Superior temporal gyrus (tissue), 1 donor: ENCODE measurements at regions not wholly inside any gene's neighbourhood (a gene's known extent, or its start where the extent isn't known, plus 50 kb on each side); places are given as distances from the start of the nearest gene placed in this dataset.
A peak's percentile ranks its signal among the peaks of the same experiment; 100 is the strongest.

Experiments
- DNase-seq: peaks from one replicate; pipeline ENCODE4 v3.0.0-alpha.2; 2016; ENCODE audit errors: extremely low spot score

DNA sequence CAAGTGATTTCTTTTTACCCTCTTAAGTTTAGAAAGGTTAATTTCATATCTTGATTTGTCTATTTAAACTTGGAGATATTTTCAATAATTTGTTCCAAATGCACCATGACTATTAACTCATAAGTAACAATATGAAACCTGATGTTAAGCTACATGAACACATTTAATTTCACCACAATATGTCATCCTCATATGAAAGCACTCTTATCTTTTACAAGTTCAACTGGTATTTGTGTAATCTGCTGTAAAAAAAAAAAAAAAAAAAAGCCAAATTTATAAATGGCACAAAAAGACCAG, 110.4 kb downstream of the HFE start:
- no peak for DNase-seq

- peak; percentile 41 for DNase-seq
Observed at GRCh38 chr6:26197933-26198721, 110.9 kb downstream of the HFE start.

DNA sequence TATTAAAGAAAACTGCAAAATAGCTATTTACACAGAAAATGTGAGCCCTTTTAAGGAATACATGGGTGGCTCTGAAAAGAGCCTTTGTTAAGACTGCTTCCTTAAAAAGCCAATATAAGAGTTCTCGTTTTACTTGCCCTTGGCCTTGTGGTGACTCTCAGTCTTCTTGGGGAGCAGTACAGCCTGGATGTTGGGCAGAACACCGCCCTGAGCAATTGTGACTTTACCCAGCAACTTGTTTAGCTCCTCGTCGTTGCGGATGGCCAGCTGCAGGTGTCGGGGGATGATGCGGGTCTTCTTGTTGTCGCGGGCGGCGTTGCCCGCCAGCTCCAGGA, 111.5 kb downstream of the HFE start:
- peak; percentile 63 for DNase-seq

DNA sequence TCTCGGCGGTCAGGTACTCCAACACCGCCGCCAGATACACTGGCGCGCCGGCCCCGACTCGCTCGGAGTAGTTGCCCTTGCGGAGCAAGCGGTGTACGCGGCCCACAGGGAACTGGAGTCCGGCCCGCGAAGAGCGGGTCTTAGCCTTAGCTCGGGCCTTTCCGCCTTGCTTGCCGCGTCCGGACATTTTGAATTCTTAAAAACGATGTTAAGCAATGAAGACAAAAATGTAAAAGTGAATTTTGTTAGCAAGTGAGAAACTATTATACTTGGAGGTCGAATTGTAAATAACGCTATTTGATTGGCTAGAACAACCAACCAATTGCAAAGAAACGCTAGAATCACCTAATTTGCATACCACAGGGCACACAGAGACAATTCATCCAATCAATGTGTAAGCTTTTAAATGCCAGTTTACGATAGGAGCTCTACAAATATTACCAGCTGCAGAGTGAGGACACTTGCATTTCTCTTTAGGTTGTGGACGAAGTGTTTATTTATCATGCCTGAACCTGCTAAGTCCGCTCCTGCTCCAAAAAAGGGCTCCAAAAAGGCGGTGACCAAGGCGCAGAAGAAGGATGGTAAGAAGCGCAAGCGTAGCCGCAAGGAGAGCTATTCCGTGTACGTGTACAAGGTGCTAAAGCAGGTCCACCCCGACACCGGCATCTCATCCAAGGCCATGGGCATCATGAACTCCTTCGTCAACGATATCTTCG, 112.0 kb downstream of the HFE start:
- peak; percentile 99 for DNase-seq

GRCh38 chr6:26199773-26200764, 112.8 kb downstream of the HFE start:
- peak; percentile 47 for DNase-seq

GRCh38 chr6:26200918-26201721, 113.9 kb downstream of the HFE start:
- DNase-seq, result no peak

DNA sequence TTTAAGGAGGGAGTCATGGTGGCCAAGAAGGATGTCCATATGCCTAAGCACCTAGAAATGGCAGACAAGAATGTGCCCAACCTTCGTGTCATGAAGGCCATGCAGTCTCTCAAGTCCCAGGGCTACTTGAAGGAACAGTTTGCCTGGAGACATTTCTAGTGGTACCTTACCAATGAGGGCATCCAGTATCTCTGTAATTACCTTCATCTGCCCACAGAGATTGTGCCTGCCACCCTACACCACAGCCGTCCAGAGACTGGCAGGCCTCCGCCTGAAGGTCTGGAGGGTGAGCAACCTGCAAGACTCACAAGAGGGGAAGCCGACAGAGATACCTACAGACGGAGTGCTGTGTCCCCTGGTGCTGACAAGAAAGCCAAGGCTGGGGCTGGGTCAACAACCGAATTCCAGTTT, 115.0 kb downstream of the HFE start:
- no peak for DNase-seq

GRCh38 chr6:26202811-26203583, 115.8 kb downstream of the HFE start:
- DNase-seq, result no peak

DNA sequence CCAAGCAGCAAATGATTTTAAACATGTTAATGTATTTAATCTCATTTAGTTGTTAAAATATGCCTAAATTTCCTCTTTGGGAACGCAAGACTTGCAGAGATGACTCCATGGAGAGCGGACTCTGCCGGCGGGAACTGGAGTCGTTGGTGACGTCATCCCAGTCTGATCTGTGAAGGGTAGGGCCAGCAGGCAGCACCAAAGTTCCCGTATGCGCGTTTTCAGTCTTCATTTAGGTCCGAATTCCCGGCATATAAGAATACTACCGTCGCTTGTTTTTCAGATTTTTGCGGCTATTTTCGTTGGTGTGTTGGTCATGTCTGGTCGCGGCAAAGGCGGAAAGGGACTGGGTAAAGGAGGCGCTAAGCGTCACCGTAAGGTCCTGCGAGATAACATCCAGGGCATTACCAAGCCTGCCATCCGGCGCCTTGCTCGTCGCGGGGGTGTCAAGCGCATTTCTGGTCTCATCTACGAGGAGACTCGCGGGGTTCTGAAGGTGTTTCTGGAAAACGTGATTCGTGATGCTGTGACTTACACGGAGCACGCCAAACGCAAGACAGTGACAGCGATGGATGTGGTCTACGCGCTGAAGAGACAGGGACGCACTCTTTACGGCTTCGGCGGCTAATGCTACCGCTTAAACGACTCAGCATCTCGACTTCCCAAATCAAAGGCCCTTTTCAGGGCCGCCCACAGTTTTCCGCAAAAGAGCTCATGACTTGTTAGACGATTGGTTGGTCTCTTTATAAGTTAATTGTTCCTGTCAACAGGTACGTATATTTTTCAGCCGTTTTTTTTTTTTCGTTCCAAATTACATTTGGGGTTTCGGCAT, 117.3 kb downstream of the HFE start:
- peak; percentile 100 for DNase-seq

DNA sequence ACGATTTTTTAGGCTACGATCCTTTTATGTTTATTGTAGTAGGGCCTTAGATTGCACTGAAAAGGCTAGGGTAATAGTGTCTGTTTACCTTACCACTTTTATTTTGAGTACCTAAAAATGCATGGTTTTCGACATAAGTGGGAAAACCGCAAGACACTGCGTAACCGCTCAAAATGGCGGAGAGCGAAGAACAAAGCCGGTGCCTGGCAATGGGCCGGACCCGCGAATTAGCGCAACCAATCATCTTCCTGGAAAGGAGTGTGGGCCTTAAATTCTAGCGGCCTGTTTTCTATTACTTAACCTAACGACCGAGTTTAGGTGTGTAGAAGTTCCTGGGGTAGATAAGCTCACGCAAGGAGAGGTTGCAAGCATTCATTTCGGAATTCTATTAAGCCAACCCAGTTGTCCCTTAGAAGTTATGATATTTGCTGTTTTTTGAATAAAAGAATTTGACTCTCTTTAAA, 118.0 kb downstream of the HFE start:
- DNase-seq, result peak; percentile 86

DNA sequence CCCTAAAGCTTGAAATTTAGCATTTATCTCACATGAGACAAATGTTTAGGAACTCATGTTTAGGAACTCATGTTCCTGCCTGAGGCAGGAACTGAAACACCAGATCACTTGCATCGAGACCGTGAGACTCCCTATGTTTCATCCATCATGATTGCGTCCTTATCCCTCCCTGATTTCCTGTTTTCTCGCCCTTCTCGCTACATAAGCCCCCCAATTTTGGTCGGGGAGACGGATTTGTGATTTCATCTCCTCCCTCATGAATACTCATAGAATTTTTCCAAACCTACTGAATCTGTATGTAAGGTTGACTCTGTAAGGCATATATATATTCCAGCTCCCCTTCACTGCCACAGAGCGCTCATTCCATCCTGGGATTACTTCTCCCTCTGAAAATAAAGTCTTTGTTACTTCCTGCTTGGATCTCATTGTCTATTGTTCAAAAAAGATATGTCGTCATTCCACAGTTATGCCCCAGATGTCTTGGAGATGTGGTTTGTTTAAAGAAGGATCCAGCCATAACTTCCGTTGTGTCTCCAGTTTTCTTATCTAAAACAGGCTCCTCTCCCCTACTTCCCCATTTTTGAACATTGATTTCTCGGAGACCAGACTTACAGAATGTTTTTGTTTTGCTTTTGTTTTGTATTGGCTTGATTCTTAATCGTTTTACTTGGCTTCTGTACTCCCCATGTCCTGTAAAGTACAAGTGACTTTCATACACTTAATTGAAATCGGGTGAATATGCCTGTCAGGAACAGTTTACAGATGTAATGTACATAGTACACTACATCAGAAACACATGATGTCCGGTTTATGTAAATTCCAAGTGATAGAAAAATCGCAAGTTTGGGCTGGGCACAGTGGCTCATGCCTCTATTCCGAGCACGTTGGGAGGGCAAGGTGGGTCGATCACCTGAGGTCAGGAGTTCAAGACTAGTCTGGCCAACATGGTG, 118.7 kb downstream of the HFE start:
- DNase-seq, result peak; percentile 75

DNA sequence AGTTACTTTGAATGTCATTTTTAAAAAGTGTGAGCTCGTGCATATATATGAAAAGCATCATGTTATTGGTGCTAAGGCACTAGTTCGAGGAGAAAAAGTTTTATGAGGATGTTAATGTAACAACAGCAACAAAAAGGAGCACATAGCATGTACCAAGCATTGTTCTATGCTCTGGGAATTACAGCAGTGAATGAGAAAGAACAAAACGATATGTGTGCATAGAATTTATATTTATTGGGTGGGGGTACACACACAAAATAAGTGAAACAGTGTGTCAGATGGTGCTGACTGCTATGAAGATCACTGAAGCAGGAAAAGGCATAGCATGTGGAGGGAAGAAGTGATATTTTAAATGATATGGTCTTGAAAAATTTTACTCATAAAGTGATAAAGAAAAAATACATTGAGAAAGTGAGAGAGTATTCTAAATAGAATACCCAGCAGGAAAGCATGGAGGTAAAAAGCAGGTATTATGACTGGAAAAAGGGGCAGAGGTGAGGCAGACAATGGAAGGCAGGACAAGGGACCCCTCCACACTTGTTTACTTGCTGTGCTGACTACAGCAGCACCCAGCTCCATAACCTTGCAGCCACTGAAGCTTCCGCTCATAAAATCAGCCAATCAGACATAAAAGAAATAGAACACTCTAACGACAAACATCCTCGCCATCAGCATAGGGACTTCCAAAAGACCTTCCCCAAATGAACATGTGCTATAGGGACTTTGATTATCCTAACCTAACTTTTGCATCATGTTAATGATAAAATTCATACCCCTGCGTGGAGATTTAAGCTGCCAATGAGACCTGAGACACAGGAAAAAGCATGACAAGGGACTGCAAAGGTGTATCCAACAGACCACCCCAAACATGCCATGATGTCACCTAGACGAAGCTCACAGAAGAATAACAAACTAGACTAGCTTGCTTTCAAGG, 119.9 kb downstream of the HFE start:
- no peak for DNase-seq

- no peak for DNase-seq
Observed at GRCh38 chr6:26211963-26212362, 124.7 kb downstream of the HFE start.

DNA sequence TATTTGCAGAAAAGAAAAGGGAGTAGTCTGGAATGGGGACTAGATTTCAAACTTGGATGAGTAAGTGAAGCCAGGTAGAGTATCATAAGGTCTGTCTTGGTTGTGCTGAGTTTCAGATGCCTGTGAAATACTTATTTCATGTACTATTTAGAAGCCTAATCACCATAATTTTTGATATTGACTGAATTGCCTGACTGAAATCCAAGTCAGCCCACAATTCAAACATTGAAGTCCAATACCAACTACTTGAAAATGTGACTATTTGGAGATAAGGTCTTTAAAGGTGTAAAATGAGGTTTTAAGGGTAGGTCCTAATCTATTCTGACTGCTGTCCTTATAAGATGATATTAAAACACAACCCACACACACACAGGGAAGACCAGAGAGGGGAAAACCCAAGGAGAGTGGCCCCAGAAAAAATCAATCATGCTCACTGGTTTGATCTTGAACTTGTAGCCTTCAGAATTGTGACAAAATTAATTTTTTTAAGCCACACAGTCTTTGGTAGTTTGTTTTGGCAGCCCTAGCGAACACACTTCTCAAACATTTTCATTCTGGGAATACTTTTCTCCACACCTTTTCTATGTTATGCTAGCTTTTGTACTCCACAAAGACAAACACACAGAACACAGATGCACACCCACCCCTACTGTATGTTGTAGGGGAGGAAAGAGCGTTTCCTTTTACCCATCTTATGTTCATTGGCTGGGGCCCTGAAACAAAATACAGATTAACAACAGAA, 126.3 kb downstream of the HFE start:
- DNase-seq, result no peak

DNA sequence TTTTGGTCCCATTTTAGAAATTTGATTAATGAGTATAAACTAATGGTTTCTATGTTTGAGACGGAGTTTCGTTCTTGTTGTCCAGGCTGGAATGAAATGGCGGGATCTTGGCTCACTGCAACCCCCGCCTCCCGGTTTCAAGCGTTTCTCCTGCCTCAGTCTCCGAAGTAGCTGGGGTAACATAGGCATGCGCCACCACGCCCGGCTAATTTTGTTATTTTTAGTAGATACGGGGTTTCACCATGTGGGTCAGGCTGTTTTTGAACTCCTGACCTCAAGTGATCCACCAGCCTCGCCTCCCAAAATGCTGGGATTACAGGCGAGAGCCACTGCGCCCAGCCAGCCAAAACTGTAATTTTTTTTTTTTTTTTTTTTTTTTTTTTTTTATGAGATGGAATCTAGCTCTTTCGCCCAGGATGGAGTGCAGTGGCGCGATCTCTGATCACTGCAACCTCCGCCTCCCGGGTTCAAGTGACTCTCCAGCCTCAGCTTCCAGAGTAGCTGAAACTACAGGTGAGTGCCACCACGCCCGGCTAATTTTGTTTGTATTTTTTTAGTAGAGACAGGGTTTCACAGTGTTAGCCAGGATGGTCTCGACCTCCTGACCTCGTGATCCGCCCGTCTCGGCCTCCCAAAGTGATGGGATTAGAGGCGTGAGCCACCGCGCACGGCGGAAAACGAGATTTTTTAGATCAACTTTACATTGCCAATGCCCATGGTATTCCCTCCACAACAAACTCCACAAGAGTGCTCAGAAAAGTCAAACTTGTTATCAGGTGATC, 127.8 kb downstream of the HFE start:
- no peak for DNase-seq
